Fibroblast of skin of left quadriceps (primary cell): ENCODE measurements at regions not wholly inside any gene's neighbourhood (a gene's known extent, or its start where the extent isn't known, plus 50 kb on each side); places are given as distances from the start of the nearest gene placed in this dataset.

ENCODE experiments used
- DNase-seq, 2 experiments: peaks; one replicate each; pipeline ENCODE4 v3.0.0-alpha.2; 2013; ENCODE audit warnings: low read depth in 2 of 2

GRCh38 chr16:82497139-82497538 is 129.6 kb upstream of the CDH13 start:
- no peak for DNase-seq

- no peak for DNase-seq
These were observed 138.3 kb upstream of the CDH13 start for GRCh38 chr16:82488460-82488859.

GRCh38 chr16:82481455-82481854 is 145.3 kb upstream of the CDH13 start:
- DNase-seq: no peak

- DNase-seq: no peak
These were observed 150.0 kb upstream of the CDH13 start for GRCh38 chr16:82476786-82477185.

- DNase-seq: no peak
These were observed 156.1 kb upstream of the CDH13 start for GRCh38 chr16:82470620-82471152.

GRCh38 chr16:82470016-82470415 is 156.8 kb upstream of the CDH13 start:
- DNase-seq: no peak

GRCh38 chr16:82464187-82464586 is 162.6 kb upstream of the CDH13 start:
- DNase-seq: no peak

- DNase-seq: no peak
These were observed 166.0 kb upstream of the CDH13 start for GRCh38 chr16:82460766-82461165.

- DNase-seq: no peak
These were observed 167.1 kb upstream of the CDH13 start for GRCh38 chr16:82459580-82460256.

GRCh38 chr16:82456683-82457082 is 170.1 kb upstream of the CDH13 start:
- peak; percentile 14 to 29 for DNase-seq

GRCh38 chr16:82454566-82454965 is 172.2 kb upstream of the CDH13 start:
- no peak for DNase-seq

- DNase-seq: no peak
These were observed 172.6 kb upstream of the CDH13 start for GRCh38 chr16:82454152-82454551.

- no peak for DNase-seq
These were observed 174.6 kb upstream of the CDH13 start for GRCh38 chr16:82452004-82452756.

- no peak for DNase-seq
These were observed 175.3 kb upstream of the CDH13 start for GRCh38 chr16:82451449-82451848.

- DNase-seq: no peak
These were observed 186.4 kb upstream of the CDH13 start for GRCh38 chr16:82440336-82440735.

GRCh38 chr16:82439678-82440293 is 187.0 kb upstream of the CDH13 start:
- DNase-seq: no peak

GRCh38 chr16:82433042-82433441 is 193.7 kb upstream of the CDH13 start:
- no peak for DNase-seq

- DNase-seq: no peak
These were observed 194.5 kb upstream of the CDH13 start for GRCh38 chr16:82432261-82432660.

GRCh38 chr16:82425661-82426060 is 201.1 kb upstream of the CDH13 start:
- no peak for DNase-seq

GRCh38 chr16:82421851-82422250 is 204.9 kb upstream of the CDH13 start:
- no peak for DNase-seq

- no peak for DNase-seq
These were observed 207.4 kb upstream of the CDH13 start for GRCh38 chr16:82419332-82419731.

- no peak for DNase-seq
These were observed 212.3 kb upstream of the CDH13 start for GRCh38 chr16:82414476-82414875.

GRCh38 chr16:82412770-82413169 is 214.0 kb upstream of the CDH13 start:
- DNase-seq: no peak
